K562 (cell line): ENCODE measurements at regions not wholly inside any gene's neighbourhood (a gene's known extent, or its start where the extent isn't known, plus 50 kb on each side); places are given as distances from the start of the nearest gene placed in this dataset.

Experiments
- BRD9 ChIP-seq: fragments of 450-650 bp; IDR thresholded peaks from 2 replicates; pipeline ENCODE4 v1.6.1; 2018; ENCODE audit warnings: low read depth; ENCODE audit not compliant: partially characterized antibody
- CBX3 ChIP-seq, 2 experiments: IDR thresholded peaks; 1 replicate in 1 of 2; 2 replicates in 1 of 2; pipeline ENCODE4 v1.6.1; 2012; ENCODE audit warnings: inconsistent platforms in 2 of 2, low read length in 2 of 2, borderline replicate concordance in 1 of 2, control low read depth in 1 of 2
- HMG20B ChIP-seq: fragments of 250-450 bp; sonication (Bioruptor Pico); IDR thresholded peaks from 2 replicates; pipeline ENCODE4 v1.5.0; 2021; ENCODE audit warnings: mild to moderate bottlenecking
- IFI16 ChIP-seq: fragments of 250-450 bp; sonication (Bioruptor Pico); IDR thresholded peaks from 2 replicates; pipeline ENCODE4 v2.1.2; 2022; ENCODE audit warnings: mild to moderate bottlenecking, inconsistent platforms
- POLR2AphosphoS5 ChIP-seq: IDR thresholded peaks from 2 replicates; pipeline ENCODE4 v1.6.1; 2011; ENCODE audit warnings: mild to moderate bottlenecking, low read depth, low read length, moderate library complexity; ENCODE audit not compliant: control insufficient read depth, insufficient read depth
- RFX5 ChIP-seq: IDR thresholded peaks from 2 replicates; pipeline ENCODE4 v1.6.1; 2011; ENCODE audit warnings: low read depth, mild to moderate bottlenecking, improper control_type of control experiment, low read length

- TF ChIP-seq IFI16 (CRISPR knock-in tag) (no peak), CBX3 (IDR thresholded peaks at IDR 0.05; ENCODE audit: borderline replicate concordance in 1 of 2, low read length in 2 of 2) (no peak), HMG20B (no peak), BRD9 (no peak), RFX5 (no peak), POLR2AphosphoS5 (no peak)
These were observed 382.2 kb upstream of the KLHL1 start for GRCh38 chr13:70490320-70490935.
